C4-2B (cell line): ENCODE measurements at regions not wholly inside any gene's neighbourhood (a gene's known extent, or its start where the extent isn't known, plus 50 kb on each side); places are given as distances from the start of the nearest gene placed in this dataset.

Source experiments
- ZFX ChIP-seq: fragments of 450-650 bp; IDR thresholded peaks from 2 replicates; pipeline ENCODE4 v1.6.1; 2017
- TF ChIP-seq, protein P1 (sequence below): fragments of 450-650 bp; conservative IDR thresholded peaks from 2 replicates; pipeline ENCODE4 v1.5.1; 2017; ENCODE audit warnings: mild to moderate bottlenecking

DNA sequence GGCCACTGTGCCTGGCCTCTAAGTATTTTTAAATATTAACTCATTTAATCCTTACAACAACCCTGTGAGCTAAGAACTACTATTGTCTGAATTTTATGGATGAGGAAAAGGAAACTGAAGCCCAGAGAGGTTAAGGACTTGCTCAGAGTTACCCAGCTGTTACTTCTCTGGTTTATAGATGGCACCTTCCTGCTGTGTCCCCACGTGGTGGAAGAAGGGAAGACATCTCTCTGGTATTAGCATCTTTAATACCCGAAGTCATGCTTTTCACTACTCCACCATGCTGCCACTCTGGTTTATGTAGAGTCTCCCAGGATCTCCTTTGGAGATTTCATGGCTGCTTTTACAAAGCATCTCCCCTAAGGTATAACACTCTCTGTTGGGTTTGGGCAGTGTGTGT is 105.5 kb upstream of the MKLN1 start:
- TF ChIP-seq, protein P1, sequence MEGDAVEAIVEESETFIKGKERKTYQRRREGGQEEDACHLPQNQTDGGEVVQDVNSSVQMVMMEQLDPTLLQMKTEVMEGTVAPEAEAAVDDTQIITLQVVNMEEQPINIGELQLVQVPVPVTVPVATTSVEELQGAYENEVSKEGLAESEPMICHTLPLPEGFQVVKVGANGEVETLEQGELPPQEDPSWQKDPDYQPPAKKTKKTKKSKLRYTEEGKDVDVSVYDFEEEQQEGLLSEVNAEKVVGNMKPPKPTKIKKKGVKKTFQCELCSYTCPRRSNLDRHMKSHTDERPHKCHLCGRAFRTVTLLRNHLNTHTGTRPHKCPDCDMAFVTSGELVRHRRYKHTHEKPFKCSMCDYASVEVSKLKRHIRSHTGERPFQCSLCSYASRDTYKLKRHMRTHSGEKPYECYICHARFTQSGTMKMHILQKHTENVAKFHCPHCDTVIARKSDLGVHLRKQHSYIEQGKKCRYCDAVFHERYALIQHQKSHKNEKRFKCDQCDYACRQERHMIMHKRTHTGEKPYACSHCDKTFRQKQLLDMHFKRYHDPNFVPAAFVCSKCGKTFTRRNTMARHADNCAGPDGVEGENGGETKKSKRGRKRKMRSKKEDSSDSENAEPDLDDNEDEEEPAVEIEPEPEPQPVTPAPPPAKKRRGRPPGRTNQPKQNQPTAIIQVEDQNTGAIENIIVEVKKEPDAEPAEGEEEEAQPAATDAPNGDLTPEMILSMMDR: no peak; the same call in 1 of the 2 replicates
- no peak for TF ChIP-seq ZFX
